Adipocyte (in vitro differentiated cells): ENCODE measurements at regions not wholly inside any gene's neighbourhood (a gene's known extent, or its start where the extent isn't known, plus 50 kb on each side); places are given as distances from the start of the nearest gene placed in this dataset.
"Not testable (repeated sequence)": the region's sequence is repeated elsewhere in the genome, so short reads cannot be mapped to it uniquely, and the experiment has no call there.

ENCODE experiments used
- DNase-seq: peaks from one replicate; pipeline ENCODE4 v3.0.0-alpha.2; 2015; ENCODE audit warnings: low read depth
- H3K27me3 ChIP-seq: replicated peaks from 2 replicates; pipeline ENCODE4 v1.7.0; 2013; ENCODE audit warnings: mild to moderate bottlenecking, low read length, moderate library complexity; ENCODE audit not compliant: control insufficient read depth, insufficient read depth
- H3K36me3 ChIP-seq: 2 replicates; pipeline ENCODE4 v1.7.0; 2013; ENCODE audit warnings: low read length, mild to moderate bottlenecking, moderate library complexity; ENCODE audit not compliant: control insufficient read depth, insufficient read depth, severe bottlenecking
- H3K4me1 ChIP-seq: 2 replicates; pipeline ENCODE4 v1.7.0; 2013; ENCODE audit warnings: mild to moderate bottlenecking, low read length, moderate library complexity; ENCODE audit not compliant: control insufficient read depth, insufficient read depth
- H3K4me3 ChIP-seq: 2 replicates; pipeline ENCODE4 v1.7.0; 2013; ENCODE audit warnings: mild to moderate bottlenecking, low read length, moderate library complexity
- H3K9ac ChIP-seq: 2 replicates; pipeline ENCODE4 v1.7.0; 2013; ENCODE audit warnings: mild to moderate bottlenecking, low read length, moderate library complexity
- H3K9me3 ChIP-seq: 2 replicates; pipeline ENCODE4 v1.7.0; 2013; ENCODE audit warnings: mild to moderate bottlenecking, low read length, moderate library complexity; ENCODE audit not compliant: control insufficient read depth

- not testable (repeated sequence) for H3K9me3 ChIP-seq, H3K4me1 ChIP-seq, DNase-seq, H3K4me3 ChIP-seq, H3K9ac ChIP-seq, H3K36me3 ChIP-seq, H3K27me3 ChIP-seq
These were observed 59.0 kb upstream of the NUTM2F start for GRCh38 chr9:94387338-94388010.

DNA sequence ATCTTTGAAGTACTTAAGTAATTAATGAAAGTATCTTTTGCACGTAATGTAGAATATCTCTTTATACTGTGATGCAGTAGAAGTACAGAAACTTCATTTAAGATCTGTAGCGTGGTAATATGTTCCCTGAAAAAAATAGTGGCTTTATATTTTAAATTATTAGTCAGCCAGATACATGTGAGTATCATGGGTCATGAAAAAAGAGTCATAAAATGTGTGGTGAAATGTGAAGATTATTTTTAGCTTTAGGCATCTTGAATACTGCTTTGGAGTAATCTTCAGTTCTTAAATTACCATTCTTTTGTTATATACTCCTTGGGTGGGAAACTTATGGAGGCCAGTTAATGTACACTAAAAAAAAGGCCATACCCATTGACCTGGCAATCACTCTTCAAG lies 59.6 kb upstream of the NUTM2F start:
- DNase-seq, H3K36me3 ChIP-seq, H3K4me1 ChIP-seq, H3K9me3 ChIP-seq, H3K4me3 ChIP-seq, H3K9ac ChIP-seq, H3K27me3 ChIP-seq: not testable (repeated sequence)

DNA sequence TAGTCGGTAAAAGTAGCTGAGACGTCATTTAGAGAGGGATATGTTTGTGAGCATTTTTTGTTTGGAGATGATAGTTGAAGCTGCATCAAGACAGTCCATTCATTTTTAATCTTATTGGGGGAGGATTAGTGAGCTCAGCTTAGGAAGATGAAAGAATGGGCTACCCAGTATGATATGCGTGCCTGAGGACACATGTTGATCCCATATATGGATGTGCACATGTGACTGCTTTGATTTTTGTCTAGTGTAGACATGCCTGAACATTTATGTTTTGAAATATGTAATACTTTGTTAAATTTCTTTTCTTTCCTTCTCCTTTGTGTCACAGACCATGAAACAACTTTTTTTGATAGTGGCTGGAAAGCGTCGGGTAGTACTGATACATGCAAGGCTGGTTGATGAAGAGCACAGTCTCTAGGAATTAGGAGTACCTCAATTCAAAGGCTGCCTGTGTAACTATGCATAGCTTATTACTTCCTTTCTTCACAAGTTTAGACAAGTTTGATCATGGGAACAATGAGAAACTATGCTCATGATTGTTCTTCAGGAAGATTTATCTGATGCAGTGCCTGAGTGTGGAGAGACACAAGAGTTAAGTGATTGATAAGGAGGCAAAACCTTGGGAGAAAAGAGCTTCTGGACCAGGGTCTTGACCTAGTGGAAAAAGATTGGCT lies 62.1 kb upstream of the NUTM2F start:
- H3K4me3 ChIP-seq, H3K9ac ChIP-seq, H3K27me3 ChIP-seq, DNase-seq, H3K4me1 ChIP-seq, H3K9me3 ChIP-seq, H3K36me3 ChIP-seq: not testable (repeated sequence)

DNA sequence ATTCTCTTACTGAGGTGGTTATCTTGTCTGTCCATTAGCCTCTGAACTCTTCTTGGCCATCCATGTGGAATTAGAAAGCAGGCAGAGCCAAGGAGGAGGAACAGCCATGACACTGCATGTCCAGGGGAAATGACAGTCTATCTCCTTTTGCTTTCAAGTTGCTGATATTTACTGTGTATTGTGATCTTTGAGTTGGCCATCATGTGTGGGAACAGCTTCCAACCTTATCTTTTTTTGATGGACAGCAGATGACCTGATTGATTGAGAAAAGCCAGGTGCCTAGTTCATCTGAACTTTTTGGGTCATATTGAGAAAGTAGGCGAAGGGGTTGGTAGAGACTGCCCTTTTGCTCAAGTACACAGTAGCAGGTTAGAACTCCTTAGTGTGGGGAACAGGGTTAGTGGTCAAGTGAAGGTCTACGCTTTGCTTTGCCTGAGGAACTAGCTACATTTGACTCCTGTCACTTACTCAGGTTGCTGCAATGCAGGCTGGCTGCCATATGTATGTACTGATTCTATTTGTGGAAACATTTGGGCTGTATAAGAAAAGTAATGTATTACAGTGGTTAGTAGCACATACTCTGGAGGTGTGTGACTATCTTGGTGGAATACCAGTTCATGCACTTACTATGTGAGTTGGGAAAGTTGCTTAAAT lies 64.7 kb upstream of the NUTM2F start:
- H3K4me1 ChIP-seq, H3K9me3 ChIP-seq, H3K27me3 ChIP-seq, H3K9ac ChIP-seq, DNase-seq, H3K36me3 ChIP-seq, H3K4me3 ChIP-seq: not testable (repeated sequence)

- not testable (repeated sequence) for H3K4me1 ChIP-seq, H3K36me3 ChIP-seq, H3K9me3 ChIP-seq, H3K9ac ChIP-seq, H3K27me3 ChIP-seq, DNase-seq, H3K4me3 ChIP-seq
These were observed 69.4 kb upstream of the NUTM2F start for GRCh38 chr9:94397766-94398379.

GRCh38 chr9:94400461-94400860 lies 72.0 kb upstream of the NUTM2F start:
- H3K4me1 ChIP-seq = peaks cover 12% of the 10 kb centered on the region
- not testable (repeated sequence) for H3K36me3 ChIP-seq, H3K9me3 ChIP-seq, H3K27me3 ChIP-seq, H3K9ac ChIP-seq, H3K4me3 ChIP-seq, DNase-seq

- H3K27me3 ChIP-seq, H3K36me3 ChIP-seq, H3K9me3 ChIP-seq, H3K4me3 ChIP-seq, DNase-seq, H3K9ac ChIP-seq: not testable (repeated sequence)
- peaks cover 12% of the 10 kb centered on the region for H3K4me1 ChIP-seq
These were observed 74.4 kb upstream of the NUTM2F start for GRCh38 chr9:94402795-94403194.

GRCh38 chr9:94403571-94403970 lies 75.1 kb upstream of the NUTM2F start:
- not testable (repeated sequence) for H3K27me3 ChIP-seq, H3K36me3 ChIP-seq, H3K4me3 ChIP-seq, H3K9me3 ChIP-seq, DNase-seq
- H3K9ac ChIP-seq = peak overlapping the region; percentile 16
- peaks cover 12% of the 10 kb centered on the region for H3K4me1 ChIP-seq

DNA sequence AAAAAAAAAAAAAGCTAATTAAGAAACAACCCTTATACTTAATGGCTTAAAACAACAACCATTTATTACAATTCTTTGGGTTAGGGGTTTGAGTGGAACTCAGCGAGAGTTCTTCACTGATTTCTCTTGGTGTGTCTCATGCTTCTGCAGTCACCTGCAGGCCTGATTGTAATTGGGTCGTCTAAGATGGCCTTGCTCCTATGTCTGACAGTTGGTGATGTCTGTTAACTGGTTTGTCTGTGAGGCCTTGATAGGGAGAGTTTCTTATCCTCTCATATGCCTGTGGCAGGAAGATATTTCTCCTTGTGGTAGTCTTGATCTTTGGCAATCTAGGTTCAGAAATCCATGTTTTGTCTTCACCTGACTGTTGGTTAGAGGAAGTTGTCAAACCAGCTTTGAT lies 85.2 kb upstream of the NUTM2F start:
- not testable (repeated sequence) for H3K4me1 ChIP-seq, DNase-seq, H3K4me3 ChIP-seq, H3K9ac ChIP-seq, H3K36me3 ChIP-seq, H3K9me3 ChIP-seq, H3K27me3 ChIP-seq

GRCh38 chr9:94415111-94415510 lies 86.7 kb upstream of the NUTM2F start:
- H3K9ac ChIP-seq, H3K9me3 ChIP-seq, H3K4me1 ChIP-seq, H3K4me3 ChIP-seq, DNase-seq, H3K36me3 ChIP-seq, H3K27me3 ChIP-seq: not testable (repeated sequence)

- not testable (repeated sequence) for H3K27me3 ChIP-seq, H3K36me3 ChIP-seq, H3K9ac ChIP-seq, H3K4me1 ChIP-seq, H3K9me3 ChIP-seq, DNase-seq, H3K4me3 ChIP-seq
These were observed 91.7 kb upstream of the NUTM2F start for GRCh38 chr9:94420098-94420497.
